Osteocyte (in vitro differentiated cells): ENCODE measurements at regions not wholly inside any gene's neighbourhood (a gene's known extent, or its start where the extent isn't known, plus 50 kb on each side); places are given as distances from the start of the nearest gene placed in this dataset.

Source experiments
- DNase-seq: peaks from one replicate; pipeline ENCODE4 v3.0.0; 2021; ENCODE audit warnings: mixed read lengths; ENCODE audit not compliant: unreplicated experiment; ENCODE audit errors: extremely low spot score
- H3K27ac Mint-ChIP-seq: one replicate; pipeline ENCODE4 v1.8.0; 2021; ENCODE audit warnings: mild to moderate bottlenecking, mixed read lengths; ENCODE audit not compliant: unreplicated experiment
- H3K27me3 Mint-ChIP-seq: one replicate; pipeline ENCODE4 v1.8.0; 2021; ENCODE audit warnings: mixed read lengths; ENCODE audit not compliant: unreplicated experiment
- H3K36me3 Mint-ChIP-seq: one replicate; pipeline ENCODE4 v1.8.0; 2021; ENCODE audit warnings: mixed read lengths; ENCODE audit not compliant: unreplicated experiment
- H3K4me1 Mint-ChIP-seq: one replicate; pipeline ENCODE4 v1.8.0; 2021; ENCODE audit warnings: mixed read lengths; ENCODE audit not compliant: unreplicated experiment
- H3K4me3 Mint-ChIP-seq: one replicate; pipeline ENCODE4 v1.8.0; 2021; ENCODE audit warnings: mild to moderate bottlenecking, moderate library complexity, mixed read lengths; ENCODE audit not compliant: unreplicated experiment
- H3K9me3 Mint-ChIP-seq: one replicate; pipeline ENCODE4 v1.8.0; 2021; ENCODE audit warnings: mixed read lengths; ENCODE audit not compliant: unreplicated experiment
- CTCF ChIP-seq: fragments of 200-600 bp; sonication (generic); IDR thresholded peaks from 2 replicates; pipeline ENCODE4 v1.5.0; 2021; ENCODE audit warnings: antibody characterized with exemption, mild to moderate bottlenecking, moderate library complexity

GRCh38 chr9:82890401-82890800 is 172.5 kb downstream of the RASEF start:
- no peaks in the 10 kb centered on the region for H3K27me3 Mint-ChIP-seq
- no peak for DNase-seq
- no peaks in the 10 kb centered on the region for H3K9me3 Mint-ChIP-seq
- no peak overlapping the region for H3K27ac Mint-ChIP-seq
- H3K4me1 Mint-ChIP-seq, result no peaks in the 10 kb centered on the region
- H3K36me3 Mint-ChIP-seq, result no peaks in the 10 kb centered on the region
- H3K4me3 Mint-ChIP-seq, result no peak overlapping the region
- no peak for TF ChIP-seq CTCF

GRCh38 chr9:82890865-82891264 is 172.1 kb downstream of the RASEF start:
- Mint-ChIP-seq H3K36me3 (no peaks in the 10 kb centered on the region), H3K4me3 (no peak overlapping the region), H3K27me3 (no peaks in the 10 kb centered on the region), H3K9me3 (no peaks in the 10 kb centered on the region), H3K4me1 (no peaks in the 10 kb centered on the region), H3K27ac (no peak overlapping the region)
- DNase-seq, result no peak
- TF ChIP-seq CTCF, result no peak

- Mint-ChIP-seq H3K9me3 (no peaks in the 10 kb centered on the region), H3K27ac (no peak overlapping the region), H3K27me3 (no peaks in the 10 kb centered on the region), H3K4me1 (no peaks in the 10 kb centered on the region), H3K4me3 (no peak overlapping the region), H3K36me3 (no peaks in the 10 kb centered on the region)
- no peak for TF ChIP-seq CTCF
- DNase-seq, result no peak
Measured at GRCh38 chr9:82891321-82891720, 171.6 kb downstream of the RASEF start.

GRCh38 chr9:82893549-82893948 is 169.4 kb downstream of the RASEF start:
- no peak for TF ChIP-seq CTCF
- H3K27ac Mint-ChIP-seq, result no peak overlapping the region

GRCh38 chr9:82894548-82894947 is 168.4 kb downstream of the RASEF start:
- no peak for DNase-seq
- Mint-ChIP-seq H3K9me3 (no peaks in the 10 kb centered on the region), H3K27ac (no peak overlapping the region), H3K4me3 (no peak overlapping the region), H3K4me1 (no peaks in the 10 kb centered on the region), H3K36me3 (no peaks in the 10 kb centered on the region), H3K27me3 (no peaks in the 10 kb centered on the region)
- TF ChIP-seq CTCF, result no peak

More at GRCh38 chr9:82893549-82893948, 169.4 kb downstream of the RASEF start:
- no peak for DNase-seq
- Mint-ChIP-seq H3K36me3 (no peaks in the 10 kb centered on the region), H3K4me1 (no peaks in the 10 kb centered on the region), H3K4me3 (no peak overlapping the region), H3K9me3 (no peaks in the 10 kb centered on the region), H3K27me3 (no peaks in the 10 kb centered on the region)
